Activated naive CD4-positive, alpha-beta T cell treated with anti-CD3 and anti-CD28 coated beads, Interleukin-2, amount 50 U/mL, for 24 hours (primary cell): ENCODE measurements at regions not wholly inside any gene's neighbourhood (a gene's known extent, or its start where the extent isn't known, plus 50 kb on each side); places are given as distances from the start of the nearest gene placed in this dataset.

ENCODE experiments used
- H3K27ac Mint-ChIP-seq: one replicate; pipeline ENCODE4 v1.8.0; 2021; ENCODE audit warnings: mild to moderate bottlenecking, mixed read lengths
- H3K27me3 Mint-ChIP-seq: one replicate; pipeline ENCODE4 v1.8.0; 2021; ENCODE audit warnings: mixed read lengths
- H3K36me3 Mint-ChIP-seq: one replicate; pipeline ENCODE4 v1.8.0; 2021; ENCODE audit warnings: mixed read lengths
- H3K4me1 Mint-ChIP-seq: one replicate; pipeline ENCODE4 v1.8.0; 2021; ENCODE audit warnings: mixed read lengths
- H3K4me3 Mint-ChIP-seq: one replicate; pipeline ENCODE4 v1.8.0; 2021; ENCODE audit warnings: mild to moderate bottlenecking, mixed read lengths
- H3K9me3 Mint-ChIP-seq: one replicate; pipeline ENCODE4 v1.8.0; 2021; ENCODE audit warnings: mixed read lengths

- H3K27me3 Mint-ChIP-seq: peaks cover 5% of the 10 kb centered on the region
- H3K4me1 Mint-ChIP-seq: no peaks in the 10 kb centered on the region
- H3K27ac Mint-ChIP-seq: no peak overlapping the region
- no peak overlapping the region for H3K4me3 Mint-ChIP-seq
- no peaks in the 10 kb centered on the region for H3K9me3 Mint-ChIP-seq
- no peaks in the 10 kb centered on the region for H3K36me3 Mint-ChIP-seq
Observed at GRCh38 chr11:82676483-82677094, 57.1 kb downstream of the FAM181B start.

- H3K4me1 Mint-ChIP-seq: no peaks in the 10 kb centered on the region
- H3K9me3 Mint-ChIP-seq: no peaks in the 10 kb centered on the region
- no peak overlapping the region for H3K4me3 Mint-ChIP-seq
- no peaks in the 10 kb centered on the region for H3K36me3 Mint-ChIP-seq
- peaks cover 5% of the 10 kb centered on the region for H3K27me3 Mint-ChIP-seq
- no peak overlapping the region for H3K27ac Mint-ChIP-seq
Observed at GRCh38 chr11:82675838-82676237, 57.8 kb downstream of the FAM181B start.

- no peak overlapping the region for H3K4me3 Mint-ChIP-seq
- no peaks in the 10 kb centered on the region for H3K4me1 Mint-ChIP-seq
- peaks cover 8% of the 10 kb centered on the region for H3K27me3 Mint-ChIP-seq
- no peaks in the 10 kb centered on the region for H3K36me3 Mint-ChIP-seq
- no peak overlapping the region for H3K27ac Mint-ChIP-seq
- no peaks in the 10 kb centered on the region for H3K9me3 Mint-ChIP-seq
Observed at GRCh38 chr11:82673631-82674030, 60.0 kb downstream of the FAM181B start.

GRCh38 chr11:82671451-82671850, 62.2 kb downstream of the FAM181B start:
- H3K4me1 Mint-ChIP-seq: no peaks in the 10 kb centered on the region
- H3K36me3 Mint-ChIP-seq: no peaks in the 10 kb centered on the region
- H3K27me3 Mint-ChIP-seq: peaks cover 14% of the 10 kb centered on the region
- no peak overlapping the region for H3K4me3 Mint-ChIP-seq
- no peaks in the 10 kb centered on the region for H3K9me3 Mint-ChIP-seq
- no peak overlapping the region for H3K27ac Mint-ChIP-seq

GRCh38 chr11:82663535-82663934, 70.1 kb downstream of the FAM181B start:
- H3K4me3 Mint-ChIP-seq: no peak overlapping the region
- no peaks in the 10 kb centered on the region for H3K36me3 Mint-ChIP-seq
- H3K27ac Mint-ChIP-seq: no peak overlapping the region
- H3K9me3 Mint-ChIP-seq: no peaks in the 10 kb centered on the region
- H3K27me3 Mint-ChIP-seq: peaks cover 6% of the 10 kb centered on the region
- H3K4me1 Mint-ChIP-seq: no peaks in the 10 kb centered on the region

- peaks cover 18% of the 10 kb centered on the region for H3K27me3 Mint-ChIP-seq
- H3K4me3 Mint-ChIP-seq: no peak overlapping the region
- no peaks in the 10 kb centered on the region for H3K36me3 Mint-ChIP-seq
- H3K4me1 Mint-ChIP-seq: no peaks in the 10 kb centered on the region
- H3K27ac Mint-ChIP-seq: no peak overlapping the region
- H3K9me3 Mint-ChIP-seq: no peaks in the 10 kb centered on the region
Observed at GRCh38 chr11:82653752-82654151, 79.9 kb downstream of the FAM181B start.

GRCh38 chr11:82639251-82639650, 94.4 kb downstream of the FAM181B start:
- no peaks in the 10 kb centered on the region for H3K4me1 Mint-ChIP-seq
- H3K27ac Mint-ChIP-seq: no peak overlapping the region
- peaks cover 17% of the 10 kb centered on the region for H3K27me3 Mint-ChIP-seq
- H3K9me3 Mint-ChIP-seq: no peaks in the 10 kb centered on the region
- no peaks in the 10 kb centered on the region for H3K36me3 Mint-ChIP-seq
- H3K4me3 Mint-ChIP-seq: no peak overlapping the region

DNA sequence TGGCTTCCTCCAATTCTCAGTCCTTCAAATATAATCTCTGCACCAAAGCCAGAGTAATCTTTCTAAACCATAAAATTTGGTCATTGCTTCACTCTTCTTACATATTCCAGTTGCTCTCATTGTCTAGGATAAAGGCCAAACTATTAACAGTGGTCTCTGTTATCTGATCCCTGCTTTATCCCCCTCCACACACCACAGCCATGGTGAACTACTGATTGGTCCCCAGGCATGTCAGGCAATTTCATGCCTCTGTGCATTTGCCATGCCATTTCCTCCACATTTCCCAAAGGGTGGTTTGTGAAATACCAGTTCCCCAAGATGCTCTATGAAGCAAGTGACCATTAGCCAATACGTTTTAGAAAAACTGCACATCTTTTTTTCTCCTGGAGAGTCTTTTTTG, 97.0 kb downstream of the FAM181B start:
- Mint-ChIP-seq H3K9me3 (no peaks in the 10 kb centered on the region), H3K4me3 (no peak overlapping the region), H3K4me1 (no peaks in the 10 kb centered on the region), H3K27me3 (peaks cover 6% of the 10 kb centered on the region), H3K36me3 (no peaks in the 10 kb centered on the region), H3K27ac (no peak overlapping the region)

GRCh38 chr11:82634091-82634490, 99.6 kb downstream of the FAM181B start:
- no peaks in the 10 kb centered on the region for H3K36me3 Mint-ChIP-seq
- H3K9me3 Mint-ChIP-seq: no peaks in the 10 kb centered on the region
- H3K27ac Mint-ChIP-seq: no peak overlapping the region
- H3K27me3 Mint-ChIP-seq: peaks cover 6% of the 10 kb centered on the region
- H3K4me3 Mint-ChIP-seq: no peak overlapping the region
- H3K4me1 Mint-ChIP-seq: no peaks in the 10 kb centered on the region

DNA sequence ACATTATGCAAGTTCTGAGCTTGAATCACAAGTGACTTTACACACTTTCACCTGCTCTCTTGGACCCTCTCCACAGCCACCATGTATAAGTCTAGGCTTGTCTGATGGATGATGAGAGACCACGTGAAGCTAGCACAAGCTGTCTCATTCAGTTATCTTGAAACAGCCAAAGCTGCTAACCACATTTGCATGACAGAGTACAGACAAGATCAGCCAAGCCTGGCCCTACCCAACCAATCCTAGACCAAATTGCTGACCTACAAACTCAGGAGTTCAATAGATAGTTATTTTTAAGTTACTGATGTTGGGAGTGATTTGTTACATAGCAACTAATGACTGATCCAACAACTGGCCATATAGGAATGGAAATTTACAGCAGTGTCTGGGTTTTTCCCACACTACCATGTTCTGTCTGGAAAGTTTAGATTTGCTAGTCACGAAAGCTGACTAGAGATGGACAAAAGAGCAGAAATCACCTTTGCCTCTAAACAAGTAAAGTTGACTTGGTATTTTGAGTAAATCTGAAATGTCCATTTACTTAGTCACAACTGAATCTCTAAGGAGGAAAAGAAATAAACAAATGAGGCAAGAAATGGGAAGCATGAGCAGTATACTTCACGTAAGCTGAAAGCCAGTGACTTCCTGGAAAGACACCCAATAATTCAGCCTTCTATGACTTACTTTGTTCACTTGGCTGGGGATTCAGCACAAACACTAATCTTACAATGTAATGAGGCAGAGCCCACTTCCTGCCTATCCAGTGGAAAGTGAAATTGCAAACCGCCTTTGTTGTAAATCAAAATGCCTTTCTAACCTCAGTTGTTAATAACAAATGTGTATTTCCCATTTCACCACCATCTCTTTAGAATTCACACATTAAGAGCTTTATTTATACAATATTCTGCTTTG, 101.7 kb downstream of the FAM181B start:
- no peaks in the 10 kb centered on the region for H3K36me3 Mint-ChIP-seq
- H3K4me1 Mint-ChIP-seq: no peaks in the 10 kb centered on the region
- no peak overlapping the region for H3K27ac Mint-ChIP-seq
- H3K4me3 Mint-ChIP-seq: no peak overlapping the region
- peaks cover 6% of the 10 kb centered on the region for H3K27me3 Mint-ChIP-seq
- no peaks in the 10 kb centered on the region for H3K9me3 Mint-ChIP-seq

GRCh38 chr11:82610671-82611070, 123.0 kb downstream of the FAM181B start:
- Mint-ChIP-seq H3K4me1 (no peaks in the 10 kb centered on the region), H3K4me3 (no peak overlapping the region), H3K27me3 (peaks cover 3% of the 10 kb centered on the region), H3K9me3 (no peaks in the 10 kb centered on the region), H3K27ac (no peak overlapping the region), H3K36me3 (no peaks in the 10 kb centered on the region)

GRCh38 chr11:82606738-82607137, 126.9 kb downstream of the FAM181B start:
- H3K27ac Mint-ChIP-seq: no peak overlapping the region
- H3K9me3 Mint-ChIP-seq: peaks cover 8% of the 10 kb centered on the region
- no peaks in the 10 kb centered on the region for H3K4me1 Mint-ChIP-seq
- H3K4me3 Mint-ChIP-seq: no peak overlapping the region
- peaks cover 3% of the 10 kb centered on the region for H3K27me3 Mint-ChIP-seq
- no peaks in the 10 kb centered on the region for H3K36me3 Mint-ChIP-seq

GRCh38 chr11:82601711-82602110, 132.0 kb downstream of the FAM181B start:
- no peak overlapping the region for H3K27ac Mint-ChIP-seq
- no peaks in the 10 kb centered on the region for H3K27me3 Mint-ChIP-seq
- H3K36me3 Mint-ChIP-seq: no peaks in the 10 kb centered on the region
- H3K4me3 Mint-ChIP-seq: no peak overlapping the region
- no peaks in the 10 kb centered on the region for H3K4me1 Mint-ChIP-seq
- peaks cover 8% of the 10 kb centered on the region for H3K9me3 Mint-ChIP-seq

DNA sequence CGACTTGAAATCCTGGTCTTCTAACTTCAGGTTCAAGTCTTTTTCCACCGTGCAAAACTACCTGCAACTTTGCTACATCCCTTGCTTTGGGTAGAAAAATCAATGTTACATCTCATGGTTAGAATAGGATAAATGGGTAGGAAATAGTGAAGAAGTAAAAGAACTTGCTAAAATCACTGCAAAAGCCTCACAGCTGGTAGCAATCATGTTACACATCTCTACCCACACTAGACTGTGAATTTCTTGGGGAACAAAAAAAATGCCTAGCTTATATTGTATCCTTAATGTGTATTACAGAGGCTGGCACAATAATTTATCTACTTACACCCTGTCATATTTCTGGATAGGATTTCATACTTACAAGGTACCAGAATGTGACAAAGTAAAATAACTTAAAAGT, 133.8 kb downstream of the FAM181B start:
- Mint-ChIP-seq H3K27me3 (peaks cover 2% of the 10 kb centered on the region), H3K36me3 (no peaks in the 10 kb centered on the region), H3K4me1 (no peaks in the 10 kb centered on the region), H3K27ac (no peak overlapping the region), H3K9me3 (peaks cover 8% of the 10 kb centered on the region), H3K4me3 (no peak overlapping the region)

DNA sequence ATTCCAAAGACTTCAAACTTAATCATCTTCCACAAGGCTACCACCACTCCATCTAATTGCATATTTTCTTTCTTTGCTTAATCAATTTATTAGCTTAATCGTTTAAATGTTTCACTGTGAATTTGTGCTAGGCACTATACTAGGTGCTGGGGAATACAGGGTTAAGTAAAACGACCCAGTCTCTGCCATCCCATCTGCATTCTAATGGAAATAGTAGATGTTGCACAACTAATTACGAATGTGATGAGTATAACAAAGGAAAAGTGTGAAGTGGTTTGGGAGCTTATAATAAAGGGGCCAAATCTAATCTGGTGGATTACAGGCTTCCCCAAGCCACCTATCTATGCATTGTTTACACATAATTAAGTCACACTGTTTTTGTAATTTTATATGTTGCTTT, 147.1 kb downstream of the FAM181B start:
- Mint-ChIP-seq H3K36me3 (no peaks in the 10 kb centered on the region), H3K4me3 (no peak overlapping the region), H3K27me3 (no peaks in the 10 kb centered on the region), H3K4me1 (no peaks in the 10 kb centered on the region), H3K9me3 (peaks cover 6% of the 10 kb centered on the region), H3K27ac (no peak overlapping the region)

DNA sequence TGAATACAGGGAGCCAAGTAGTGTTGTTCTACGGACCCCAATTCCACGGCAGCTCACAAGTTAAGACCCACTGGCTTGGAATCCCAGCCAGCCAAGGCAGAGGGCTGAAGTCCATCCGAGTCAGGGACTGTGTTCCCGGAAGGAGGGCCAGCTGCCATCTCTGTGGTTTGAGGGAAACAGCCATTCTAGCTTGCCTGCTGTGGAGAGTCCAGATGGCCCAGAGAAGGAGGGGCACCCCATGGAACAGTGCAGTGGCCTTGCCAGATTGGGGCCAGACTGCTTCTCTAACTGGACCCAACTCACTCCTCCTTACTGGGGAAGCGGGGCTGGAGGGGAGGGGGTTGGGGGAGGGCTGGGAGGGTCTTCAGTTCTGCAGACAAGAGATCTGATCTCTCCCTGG, 156.4 kb downstream of the FAM181B start:
- H3K27ac Mint-ChIP-seq: no peak overlapping the region

More for the DNA sequence above, 156.4 kb downstream of the FAM181B start:
- H3K36me3 Mint-ChIP-seq: no peaks in the 10 kb centered on the region
- no peaks in the 10 kb centered on the region for H3K4me1 Mint-ChIP-seq
- peaks cover 8% of the 10 kb centered on the region for H3K27me3 Mint-ChIP-seq
- no peak overlapping the region for H3K4me3 Mint-ChIP-seq
- no peaks in the 10 kb centered on the region for H3K9me3 Mint-ChIP-seq
